DMS153 (cell line): ENCODE measurements at regions not wholly inside any gene's neighbourhood (a gene's known extent, or its start where the extent isn't known, plus 50 kb on each side); places are given as distances from the start of the nearest gene placed in this dataset.
"Not testable (repeated sequence)": the region's sequence is repeated elsewhere in the genome, so short reads cannot be mapped to it uniquely, and the experiment has no call there.

Source experiments
- DNase-seq: peaks from one replicate; lab custom pipeline; 2025; lab: John Stamatoyannopoulos, UW

GRCh38 chr14:85873006-85873405 lies 343.1 kb downstream of the FLRT2 start:
- peak; percentile 74 for DNase-seq

GRCh38 chr14:85867450-85867849 lies 337.5 kb downstream of the FLRT2 start:
- no peak for DNase-seq

- no peak for DNase-seq
These were observed 335.8 kb downstream of the FLRT2 start for GRCh38 chr14:85865701-85866100.

- no peak for DNase-seq
These were observed 328.7 kb downstream of the FLRT2 start for GRCh38 chr14:85858634-85859033.

GRCh38 chr14:85856430-85856829 lies 326.5 kb downstream of the FLRT2 start:
- DNase-seq: no peak

DNA sequence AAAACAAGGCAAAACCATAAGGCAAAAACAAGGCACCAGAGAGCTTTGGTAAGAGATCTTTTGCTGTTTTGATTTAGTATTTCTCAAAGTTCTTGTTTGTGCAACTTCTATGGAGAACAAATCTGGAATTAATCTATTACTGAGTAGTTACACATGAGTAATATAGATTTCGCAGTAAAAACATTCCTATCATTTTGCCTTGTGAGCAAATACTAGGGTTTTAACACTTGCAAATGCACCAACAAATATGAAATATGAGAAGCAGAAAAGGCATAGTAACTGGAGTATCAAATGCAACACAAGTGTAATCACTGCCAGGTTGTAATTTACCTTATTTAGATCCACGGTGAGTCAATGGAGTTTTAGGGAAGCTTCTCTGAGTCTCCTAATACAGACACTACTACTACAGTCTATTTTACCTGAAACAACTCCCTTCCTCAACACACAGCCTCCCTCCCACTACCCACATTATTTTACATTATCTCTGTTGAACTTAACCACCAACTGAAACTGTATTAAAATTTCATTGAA lies 324.1 kb downstream of the FLRT2 start:
- DNase-seq: no peak

- DNase-seq: no peak
These were observed 323.0 kb downstream of the FLRT2 start for GRCh38 chr14:85852906-85853305.

DNA sequence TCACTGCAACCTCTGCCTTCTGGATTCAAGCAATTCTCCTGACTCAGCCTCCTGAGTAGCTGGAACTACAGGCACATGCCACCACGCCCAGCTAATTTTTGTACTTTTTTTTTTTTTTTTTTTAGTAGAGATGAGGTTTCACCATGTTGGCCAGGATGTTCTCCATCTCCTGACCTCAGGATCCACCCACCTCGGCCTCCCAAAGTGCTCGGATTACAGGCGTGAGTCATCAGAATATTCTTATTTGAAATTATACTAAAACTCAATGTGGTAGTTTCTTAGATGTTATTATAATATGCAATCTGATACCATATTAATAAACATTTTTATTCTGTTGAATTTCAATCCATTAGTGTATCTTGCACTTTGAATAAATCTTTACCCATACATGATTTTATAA lies 322.2 kb downstream of the FLRT2 start:
- DNase-seq: not testable (repeated sequence)

GRCh38 chr14:85830549-85830948 lies 300.6 kb downstream of the FLRT2 start:
- peak; percentile 6 for DNase-seq

GRCh38 chr14:85829601-85830000 lies 299.7 kb downstream of the FLRT2 start:
- not testable (repeated sequence) for DNase-seq

DNA sequence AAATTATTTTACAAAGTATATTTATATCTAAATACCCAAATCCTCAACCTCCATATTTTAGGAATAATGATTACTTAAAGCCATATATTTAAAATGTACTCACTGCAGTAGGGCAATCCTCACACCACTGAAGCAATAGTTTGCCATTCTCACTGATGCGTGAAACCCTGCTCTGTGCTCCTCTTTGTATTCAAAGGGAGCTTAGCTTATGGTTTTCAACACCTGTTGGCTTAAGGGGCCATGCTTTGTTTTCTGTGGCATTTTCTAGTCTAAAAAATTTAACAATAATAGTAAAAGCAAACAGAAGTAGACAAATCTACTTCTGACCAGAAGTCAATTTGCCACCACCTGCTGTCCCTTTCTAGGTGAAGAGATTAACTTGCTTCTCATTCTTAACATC lies 294.6 kb downstream of the FLRT2 start:
- peak; percentile 54 for DNase-seq

GRCh38 chr14:85822236-85822635 lies 292.3 kb downstream of the FLRT2 start:
- no peak for DNase-seq

GRCh38 chr14:85817430-85817829 lies 287.5 kb downstream of the FLRT2 start:
- DNase-seq: no peak

DNA sequence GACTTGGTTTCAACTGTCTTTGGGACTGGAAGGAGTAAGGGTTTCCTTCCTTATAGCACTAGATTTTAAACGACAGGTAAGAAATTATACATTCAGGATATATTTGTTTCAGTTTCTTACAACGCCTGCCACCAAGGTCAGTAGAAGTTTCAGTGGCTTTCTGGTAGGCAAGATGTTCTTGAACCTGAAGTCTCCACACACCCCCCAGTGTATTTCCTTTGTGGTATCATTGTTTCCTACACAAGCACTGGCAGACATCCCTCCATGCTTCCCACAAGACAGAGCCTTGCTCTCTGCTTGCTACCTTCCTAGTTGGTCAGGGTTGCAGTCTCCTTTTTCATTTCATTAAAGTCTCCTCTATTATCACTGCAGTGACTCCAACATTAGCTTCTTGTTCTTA lies 283.1 kb downstream of the FLRT2 start:
- no peak for DNase-seq

DNA sequence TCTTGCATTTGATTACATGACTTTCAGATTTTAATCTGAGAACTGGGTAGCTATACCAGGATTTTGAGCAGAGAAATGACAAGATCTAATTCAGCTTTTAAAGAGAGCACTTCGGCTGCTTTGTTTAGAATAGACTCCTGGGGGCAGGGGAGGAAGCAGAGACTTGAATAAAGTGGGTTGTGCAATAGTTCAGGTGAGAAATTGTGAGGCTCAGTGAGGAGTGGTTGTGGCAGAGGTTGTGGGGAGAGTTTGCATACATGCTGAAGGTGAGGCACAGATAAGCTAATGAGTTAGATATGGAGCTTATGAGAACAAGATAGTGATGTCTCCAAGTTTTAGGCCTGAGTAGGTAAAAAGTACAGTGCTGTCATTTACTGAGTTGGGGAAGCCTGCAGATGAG lies 281.4 kb downstream of the FLRT2 start:
- DNase-seq: no peak

DNA sequence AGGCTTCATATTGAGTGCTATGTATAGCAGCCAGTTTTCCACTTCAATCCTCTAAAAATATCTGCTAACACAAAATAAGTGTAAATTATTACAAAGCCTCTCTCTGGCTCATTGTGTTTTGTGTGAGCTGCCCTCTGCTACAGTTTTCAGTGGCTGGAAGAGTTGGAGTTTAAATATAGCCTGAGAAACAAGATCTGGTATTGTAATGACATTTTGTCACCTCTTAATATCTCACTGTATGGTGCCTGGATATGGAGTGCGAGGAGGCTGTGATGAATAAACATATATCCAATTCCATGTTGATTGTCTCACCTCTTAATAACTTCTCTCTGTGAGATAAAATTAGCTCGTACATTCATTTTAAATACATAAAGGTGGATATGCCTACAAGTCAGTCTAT lies 269.7 kb downstream of the FLRT2 start:
- DNase-seq: no peak

DNA sequence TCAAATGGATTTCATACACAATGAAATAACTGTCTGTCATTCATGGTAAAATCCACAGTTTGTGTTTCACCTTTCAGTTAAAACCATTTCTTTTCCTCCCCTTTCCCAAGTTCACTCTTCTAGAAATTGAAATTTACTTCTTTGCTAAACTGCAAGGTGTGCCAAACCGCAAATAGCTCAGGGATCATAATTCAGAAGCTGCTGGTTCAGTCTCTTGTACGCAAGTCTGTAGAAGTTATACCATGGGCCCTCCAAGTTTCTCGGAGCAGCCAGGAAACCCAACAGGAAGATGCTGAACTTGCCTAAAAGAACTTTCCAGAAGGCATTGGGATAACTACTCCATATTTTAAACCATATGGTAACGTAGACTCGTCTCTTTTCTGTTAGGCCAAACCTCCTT lies 268.9 kb downstream of the FLRT2 start:
- no peak for DNase-seq

DNA sequence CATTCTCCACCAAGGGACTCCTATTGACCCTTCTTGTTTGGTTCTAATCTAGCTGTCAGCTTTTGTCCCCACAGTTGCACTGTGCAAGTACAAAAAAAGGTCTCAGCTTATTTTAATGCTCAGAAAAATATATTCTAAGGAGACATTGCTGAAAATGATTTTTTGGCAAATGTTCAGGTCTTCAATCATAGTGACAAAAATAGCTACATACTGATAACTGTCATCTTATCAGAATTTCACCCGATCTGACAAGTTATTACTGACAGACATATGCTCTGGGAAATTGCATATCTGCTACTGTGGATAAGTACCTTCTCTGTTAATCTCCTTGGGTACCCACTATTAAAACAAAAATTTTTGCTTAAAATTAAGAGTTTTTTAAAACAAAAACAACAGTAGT lies 263.6 kb downstream of the FLRT2 start:
- no peak for DNase-seq

- DNase-seq: no peak
These were observed 259.6 kb downstream of the FLRT2 start for GRCh38 chr14:85789506-85789905.

DNA sequence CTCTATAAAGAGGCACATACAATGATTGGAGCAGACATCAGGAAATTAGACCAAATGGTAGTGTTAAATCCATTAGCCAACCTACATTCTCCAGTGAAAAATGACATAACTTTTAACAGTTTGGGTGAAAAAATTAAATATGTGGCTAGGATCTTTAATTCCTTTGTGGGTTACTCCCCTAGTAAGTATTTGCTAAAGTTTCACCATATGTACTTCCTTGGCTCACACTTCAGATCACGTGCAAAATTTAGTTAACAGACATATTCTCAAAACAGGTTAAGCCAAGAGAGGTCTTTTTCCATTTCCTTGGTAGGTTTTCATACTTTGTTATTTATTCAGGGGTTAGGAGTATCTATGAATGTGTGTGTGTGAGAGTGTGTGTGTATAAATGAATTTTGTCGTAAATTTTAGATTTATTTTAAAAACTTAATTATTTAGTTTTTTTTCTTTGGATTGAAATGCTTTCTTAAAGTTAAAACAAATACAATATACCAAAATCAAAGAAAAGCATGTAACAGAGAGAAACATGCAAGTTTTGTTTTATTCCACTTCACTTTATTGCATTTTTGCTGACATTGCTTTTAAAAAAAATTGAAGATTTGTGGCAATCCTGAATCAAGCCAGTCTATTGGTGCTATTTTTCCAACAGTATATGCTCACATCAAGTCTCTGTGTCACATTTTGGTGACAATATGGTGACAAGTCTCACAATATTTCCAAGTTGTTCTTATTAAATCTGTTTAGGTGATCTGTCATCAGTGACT lies 258.7 kb downstream of the FLRT2 start:
- DNase-seq: no peak

GRCh38 chr14:85766295-85766694 lies 236.4 kb downstream of the FLRT2 start:
- no peak for DNase-seq

GRCh38 chr14:85764822-85765221 lies 234.9 kb downstream of the FLRT2 start:
- no peak for DNase-seq

DNA sequence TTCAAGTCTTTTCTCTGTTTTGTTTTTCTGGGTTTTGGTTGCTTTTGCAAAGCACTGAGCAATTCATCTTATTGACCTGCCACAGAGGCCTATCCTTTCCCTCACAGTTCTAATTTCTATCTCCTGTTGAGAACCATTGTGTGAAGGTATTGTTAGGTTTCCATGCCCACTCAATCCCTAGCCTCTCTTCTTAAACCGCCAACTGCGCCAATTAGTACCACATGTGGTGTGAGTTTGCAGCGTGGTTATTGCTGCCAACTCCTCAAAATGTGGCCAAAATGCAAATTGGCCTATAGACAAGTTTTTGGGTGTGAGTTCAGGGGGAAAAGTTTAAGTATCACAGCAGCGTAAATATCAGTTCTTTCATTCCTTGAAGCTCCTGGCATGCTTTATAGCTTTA lies 232.6 kb downstream of the FLRT2 start:
- no peak for DNase-seq

DNA sequence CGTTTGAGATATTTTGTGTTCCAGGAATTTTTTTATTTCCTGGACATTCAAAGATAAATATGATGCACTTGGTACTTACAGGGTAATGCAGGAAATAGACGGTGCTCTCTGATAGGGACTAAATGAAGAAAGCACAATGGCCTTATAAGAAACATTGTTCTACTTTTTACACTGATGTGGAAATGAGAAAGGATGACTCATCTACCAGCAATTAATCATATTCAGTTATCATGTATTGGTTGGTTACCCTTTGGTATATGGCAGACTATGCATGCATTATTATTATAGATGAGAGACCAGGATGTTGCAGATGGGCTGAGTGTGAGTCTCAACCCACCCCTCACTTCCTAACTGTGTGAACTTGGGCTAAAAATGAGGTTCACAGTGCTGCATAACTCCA lies 222.2 kb downstream of the FLRT2 start:
- no peak for DNase-seq
